Trophoblast cell (in vitro differentiated cells and primary cell): ENCODE measurements at regions not wholly inside any gene's neighbourhood (a gene's known extent, or its start where the extent isn't known, plus 50 kb on each side); places are given as distances from the start of the nearest gene placed in this dataset.
"Not testable (repeated sequence)": the region's sequence is repeated elsewhere in the genome, so short reads cannot be mapped to it uniquely, and the experiment has no call there.

Experiments used
- DNase-seq, 2 donors: peaks; one replicate each; pipeline ENCODE4 v3.0.0-alpha.2; 2016
- H2AFZ ChIP-seq: 2 replicates; pipeline ENCODE4 v1.6.1; 2013; ENCODE audit warnings: low read length, moderate library complexity, mild to moderate bottlenecking; ENCODE audit not compliant: insufficient read depth, poor library complexity
- H2AK5ac ChIP-seq: 2 replicates; pipeline ENCODE4 v1.6.1; 2013; ENCODE audit warnings: mild to moderate bottlenecking, low read length
- H2BK120ac ChIP-seq: 2 replicates; pipeline ENCODE4 v1.6.1; 2013; ENCODE audit warnings: low read length, mild to moderate bottlenecking, moderate library complexity; ENCODE audit not compliant: insufficient read depth, poor library complexity
- H2BK12ac ChIP-seq: 2 replicates; pipeline ENCODE4 v1.6.1; 2013; ENCODE audit warnings: mild to moderate bottlenecking, low read length, moderate library complexity
- H2BK5ac ChIP-seq: 2 replicates; pipeline ENCODE4 v1.6.1; 2013; ENCODE audit warnings: low read length, low read depth, moderate library complexity, mild to moderate bottlenecking; ENCODE audit not compliant: poor library complexity
- H3K14ac ChIP-seq: 2 replicates; pipeline ENCODE4 v1.6.1; 2013; ENCODE audit warnings: mild to moderate bottlenecking, low read length
- H3K18ac ChIP-seq: 2 replicates; pipeline ENCODE4 v1.6.1; 2013; ENCODE audit warnings: mild to moderate bottlenecking, low read length
- H3K23ac ChIP-seq: 2 replicates; pipeline ENCODE4 v1.6.1; 2013; ENCODE audit warnings: low read length
- H3K27ac ChIP-seq: 2 replicates; pipeline ENCODE4 v1.5.1; 2013; ENCODE audit warnings: low read depth, mild to moderate bottlenecking, inconsistent platforms, low read length, moderate library complexity
- H3K27me3 ChIP-seq: 2 replicates; pipeline ENCODE4 v1.6.1; 2013; ENCODE audit warnings: inconsistent platforms, mild to moderate bottlenecking, low read length, moderate library complexity; ENCODE audit not compliant: insufficient read depth
- H3K36me3 ChIP-seq, 2 experiments: 1 replicate in 1 of 2; 2 replicates in 1 of 2; pipeline ENCODE4 v1.6.1; 2013; ENCODE audit warnings: low read length in 2 of 2, mild to moderate bottlenecking in 2 of 2, moderate library complexity in 1 of 2; ENCODE audit not compliant: insufficient read depth in 2 of 2, control insufficient read depth in 1 of 2
- H3K4ac ChIP-seq: 2 replicates; pipeline ENCODE4 v1.6.1; 2013; ENCODE audit warnings: low read depth, mild to moderate bottlenecking, low read length, moderate library complexity
- H3K4me1 ChIP-seq, 2 experiments: 1 replicate in 1 of 2; 2 replicates in 1 of 2; pipeline ENCODE4 v1.6.1; 2013; ENCODE audit warnings: low read length in 2 of 2, mild to moderate bottlenecking in 2 of 2, moderate library complexity in 1 of 2; ENCODE audit not compliant: insufficient read depth in 2 of 2, control insufficient read depth in 1 of 2
- H3K4me2 ChIP-seq: 2 replicates; pipeline ENCODE4 v1.6.1; 2013; ENCODE audit warnings: inconsistent platforms, mild to moderate bottlenecking, low read length, moderate library complexity
- H3K4me3 ChIP-seq: 2 replicates; pipeline ENCODE4 v1.5.1; 2013; ENCODE audit warnings: mild to moderate bottlenecking, low read depth, low read length, inconsistent platforms
- H3K79me1 ChIP-seq: one replicate; pipeline ENCODE4 v1.6.1; 2013; ENCODE audit warnings: low read length
- H3K79me2 ChIP-seq: 2 replicates; pipeline ENCODE4 v1.6.1; 2013; ENCODE audit warnings: low read length, mild to moderate bottlenecking; ENCODE audit not compliant: control insufficient read depth, insufficient read depth, poor library complexity
- H3K9ac ChIP-seq: 2 replicates; pipeline ENCODE4 v1.6.1; 2013; ENCODE audit warnings: mild to moderate bottlenecking, low read length
- H3K9me3 ChIP-seq: 2 replicates; pipeline ENCODE4 v1.6.1; 2013; ENCODE audit warnings: low read depth, mild to moderate bottlenecking, control low read depth, inconsistent platforms, low read length; ENCODE audit not compliant: insufficient read depth
- H4K12ac ChIP-seq: 2 replicates; pipeline ENCODE4 v1.6.1; 2013; ENCODE audit warnings: low read depth, mild to moderate bottlenecking, low read length, moderate library complexity
- H4K8ac ChIP-seq: 2 replicates; pipeline ENCODE4 v1.6.1; 2013; ENCODE audit warnings: low read depth, mild to moderate bottlenecking, low read length, moderate library complexity
- H4K91ac ChIP-seq: one replicate; pipeline ENCODE4 v1.6.1; 2013; ENCODE audit warnings: low read depth, mild to moderate bottlenecking, low read length, moderate library complexity
- WGBS: extraction: QIAGEN DNeasy Blood & Tissue Kit; methylation state at CpG from one replicate; pipeline ENCODE4 v1.1.7; 2013; ENCODE audit warnings: missing lambda C conversion rate; ENCODE audit not compliant: insufficient read length, insufficient coverage; ENCODE audit errors: extremely low coverage; 5-methylcytosine and 5-hydroxymethylcytosine counted together

DNA sequence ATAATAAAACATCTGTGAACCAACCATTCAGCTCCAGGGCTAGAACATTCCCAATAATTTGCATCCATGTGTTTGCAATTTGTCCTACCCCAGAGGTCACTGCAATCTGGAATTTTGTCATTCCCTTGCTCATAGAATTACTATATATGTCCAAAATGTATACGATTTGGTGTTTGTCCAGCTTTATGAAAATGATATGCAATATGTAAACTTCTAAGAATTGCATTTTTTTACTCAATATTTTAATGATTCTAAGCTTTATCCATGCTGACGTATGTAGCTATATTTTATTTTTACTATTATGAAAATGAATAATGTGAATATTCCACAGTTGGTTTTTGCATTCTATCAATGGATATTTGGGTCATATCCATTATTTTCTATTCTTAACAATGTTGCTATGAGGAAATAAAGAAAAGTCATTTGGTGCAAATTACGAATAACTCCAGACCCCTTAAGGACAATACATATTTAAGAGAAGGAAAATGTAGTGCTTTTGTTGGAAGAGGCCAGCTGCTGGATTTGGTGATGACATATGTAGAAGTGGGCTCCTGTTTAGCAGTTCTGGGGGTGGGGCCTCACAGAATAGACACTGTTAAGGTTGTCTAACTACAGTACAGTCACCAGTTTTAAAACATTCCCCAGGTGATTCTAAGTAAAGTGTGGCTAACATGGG is 139.4 kb downstream of the SLC38A4 start:
- Histone ChIP-seq H2BK5ac (no peak overlapping the region), H4K8ac (no peak overlapping the region), H3K27me3 (no peaks in the 10 kb centered on the region), H3K9ac (no peak overlapping the region), H3K18ac (no peak overlapping the region), H3K4me2 (no peak overlapping the region), H3K4me1 (no peaks in the 10 kb centered on the region), H3K79me2 (no peaks in the 10 kb centered on the region), H4K12ac (no peak overlapping the region), H3K36me3 (peaks cover 0 to 3% of the 10 kb centered on the region in 2 experiments), H2BK12ac (no peak overlapping the region), H3K4ac (no peak overlapping the region), H3K4me3 (no peak overlapping the region), H3K23ac (no peak overlapping the region), H3K79me1 (no peaks in the 10 kb centered on the region), H2BK120ac (no peak overlapping the region), H3K27ac (no peak overlapping the region), H2AK5ac (no peak overlapping the region), H2AFZ (no peak overlapping the region), H4K91ac (no peak overlapping the region), H3K14ac (no peak overlapping the region), H3K9me3 (peaks cover 6% of the 10 kb centered on the region)
- WGBS: no CpG with 5 or more reads among the region's 3 CpGs
- DNase-seq: no peak

DNA sequence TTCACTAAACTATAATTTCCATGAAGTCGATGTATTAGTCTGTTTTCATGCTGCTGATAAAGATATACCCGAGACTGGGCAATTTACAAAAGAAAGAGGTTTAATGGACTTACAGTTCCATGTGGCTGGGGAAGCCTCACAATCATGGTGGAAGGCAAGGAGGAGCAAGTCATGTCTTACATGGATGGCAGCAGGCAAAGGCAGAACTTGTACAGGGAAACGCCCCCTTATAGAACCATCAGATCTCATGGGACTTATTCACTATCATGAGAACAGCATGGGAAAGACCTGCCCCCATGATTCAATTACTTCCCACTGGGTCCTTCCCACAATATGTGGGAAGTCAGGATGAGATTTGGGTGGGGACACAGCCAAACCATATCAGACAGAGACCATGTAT is 141.6 kb downstream of the SLC38A4 start:
- not testable (repeated sequence) for H3K36me3 ChIP-seq, H3K4me2 ChIP-seq, H3K79me1 ChIP-seq, H3K4ac ChIP-seq, H3K27ac ChIP-seq, H4K91ac ChIP-seq, H3K18ac ChIP-seq, H2BK5ac ChIP-seq, H3K14ac ChIP-seq, H2BK120ac ChIP-seq, H2AK5ac ChIP-seq, H2AFZ ChIP-seq, H3K4me1 ChIP-seq, H4K8ac ChIP-seq, H3K9me3 ChIP-seq, H3K4me3 ChIP-seq, H3K9ac ChIP-seq, H4K12ac ChIP-seq, DNase-seq, H3K79me2 ChIP-seq, H3K27me3 ChIP-seq, H2BK12ac ChIP-seq, H3K23ac ChIP-seq
- WGBS: no CpG with 5 or more reads among the region's 3 CpGs

DNA sequence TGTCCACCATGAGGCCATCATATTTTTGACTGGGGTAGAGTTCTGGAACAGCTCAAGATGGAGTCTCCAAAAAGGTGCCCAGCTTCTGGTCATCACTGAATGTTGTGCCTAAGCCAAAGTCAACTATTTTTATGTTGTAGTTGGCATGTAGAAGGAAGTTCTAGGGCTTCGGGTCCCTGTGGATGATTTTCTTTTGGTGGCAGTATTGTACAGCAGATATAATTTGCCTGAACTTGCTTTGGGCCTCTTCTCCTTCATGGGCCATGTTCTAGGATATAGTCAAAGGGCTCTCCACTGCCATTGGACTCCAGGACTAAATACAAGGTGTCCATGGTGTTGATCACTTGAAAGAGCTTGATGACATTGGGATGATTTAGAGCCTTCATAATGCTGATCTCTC is 143.6 kb downstream of the SLC38A4 start:
- H4K12ac ChIP-seq: no peak overlapping the region
- H3K36me3 ChIP-seq: peaks cover 0 to 3% of the 10 kb centered on the region in 2 experiments
- H3K27me3 ChIP-seq: no peaks in the 10 kb centered on the region
- no peak overlapping the region for H2BK5ac ChIP-seq
- peaks cover 1% of the 10 kb centered on the region for H3K79me1 ChIP-seq
- H3K23ac ChIP-seq: no peak overlapping the region
- H2AFZ ChIP-seq: no peak overlapping the region
- no peak overlapping the region for H3K4me2 ChIP-seq
- DNase-seq: no peak
- no peak overlapping the region for H3K9ac ChIP-seq
- H2BK12ac ChIP-seq: no peak overlapping the region
- H4K8ac ChIP-seq: no peak overlapping the region
- no peaks in the 10 kb centered on the region for H3K4me1 ChIP-seq
- no peak overlapping the region for H2AK5ac ChIP-seq
- H3K27ac ChIP-seq: no peak overlapping the region
- H4K91ac ChIP-seq: no peak overlapping the region
- no peak overlapping the region for H3K14ac ChIP-seq
- WGBS: no CpG with 5 or more reads among the region's 1 CpG
- no peak overlapping the region for H3K4ac ChIP-seq
- peaks cover 6% of the 10 kb centered on the region for H3K9me3 ChIP-seq
- no peak overlapping the region for H2BK120ac ChIP-seq
- H3K79me2 ChIP-seq: no peaks in the 10 kb centered on the region
- no peak overlapping the region for H3K4me3 ChIP-seq
- H3K18ac ChIP-seq: no peak overlapping the region

DNA sequence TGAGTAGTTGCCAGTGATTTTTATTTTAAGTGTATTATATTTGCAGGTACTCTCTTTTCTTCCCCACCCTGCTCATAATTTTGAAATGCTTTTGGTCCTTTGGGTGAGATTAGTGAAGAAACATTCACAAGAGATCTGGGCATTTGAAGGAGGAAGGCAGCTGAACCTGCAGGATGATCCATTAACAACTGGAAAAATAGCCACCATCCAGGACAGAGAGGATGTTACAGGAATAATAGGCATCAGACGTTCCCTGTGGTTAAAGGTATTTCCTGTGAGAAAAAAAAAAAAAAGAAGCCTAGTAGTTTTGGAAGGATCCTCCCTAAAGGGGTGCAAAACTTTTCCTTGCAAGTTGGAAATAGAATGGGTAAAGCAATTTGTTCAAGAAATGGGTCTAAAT is 145.3 kb downstream of the SLC38A4 start:
- H2BK120ac ChIP-seq: no peak overlapping the region
- H3K9ac ChIP-seq: no peak overlapping the region
- H4K8ac ChIP-seq: no peak overlapping the region
- H2AFZ ChIP-seq: no peak overlapping the region
- no peak overlapping the region for H2BK12ac ChIP-seq
- no peak overlapping the region for H3K4me2 ChIP-seq
- peaks cover 0 to 3% of the 10 kb centered on the region in 2 experiments for H3K4me1 ChIP-seq
- DNase-seq: no peak
- no peaks in the 10 kb centered on the region for H3K27me3 ChIP-seq
- H3K23ac ChIP-seq: no peak overlapping the region
- no peak overlapping the region for H4K12ac ChIP-seq
- H3K27ac ChIP-seq: no peak overlapping the region
- H3K14ac ChIP-seq: no peak overlapping the region
- peaks cover 0 to 3% of the 10 kb centered on the region in 2 experiments for H3K36me3 ChIP-seq
- no peak overlapping the region for H2BK5ac ChIP-seq
- H3K4me3 ChIP-seq: no peak overlapping the region
- no CpG with 5 or more reads among the region's 1 CpG for WGBS
- H4K91ac ChIP-seq: no peak overlapping the region
- H3K18ac ChIP-seq: no peak overlapping the region
- H3K9me3 ChIP-seq: peaks cover 6% of the 10 kb centered on the region
- peaks cover 8% of the 10 kb centered on the region for H3K79me1 ChIP-seq
- H3K4ac ChIP-seq: no peak overlapping the region
- no peaks in the 10 kb centered on the region for H3K79me2 ChIP-seq
- no peak overlapping the region for H2AK5ac ChIP-seq
